HG02610 (cell line): ENCODE measurements at regions not wholly inside any gene's neighbourhood (a gene's known extent, or its start where the extent isn't known, plus 50 kb on each side); places are given as distances from the start of the nearest gene placed in this dataset.

Experiments
- ATAC-seq: cut with Tn5 transposase; IDR thresholded peaks from one replicate; pipeline ENCODE4 v1.9.1; 2021; ENCODE audit warnings: mild to moderate bottlenecking, moderate library complexity; ENCODE audit not compliant: unreplicated experiment

GRCh38 chr7:3229904-3230470 is 71.1 kb upstream of the SDK1 start:
- ATAC-seq, result no peak

- ATAC-seq, result no peak
Observed at GRCh38 chr7:3230908-3231307, 70.1 kb upstream of the SDK1 start.

- ATAC-seq, result no peak
Observed at GRCh38 chr7:3232228-3232627, 68.8 kb upstream of the SDK1 start.

- no peak for ATAC-seq
Observed at GRCh38 chr7:3233301-3233700, 67.8 kb upstream of the SDK1 start.

- no peak for ATAC-seq
Observed at GRCh38 chr7:3234051-3234450, 67.0 kb upstream of the SDK1 start.

GRCh38 chr7:3234851-3235250 is 66.2 kb upstream of the SDK1 start:
- ATAC-seq, result no peak

- no peak for ATAC-seq
Observed at GRCh38 chr7:3235322-3235721, 65.7 kb upstream of the SDK1 start.

GRCh38 chr7:3236268-3236667 is 64.8 kb upstream of the SDK1 start:
- ATAC-seq, result no peak

GRCh38 chr7:3238525-3239210 is 62.4 kb upstream of the SDK1 start:
- ATAC-seq, result no peak

GRCh38 chr7:3239291-3239691 is 61.8 kb upstream of the SDK1 start:
- no peak for ATAC-seq

GRCh38 chr7:3240826-3241430 is 60.1 kb upstream of the SDK1 start:
- no peak for ATAC-seq

GRCh38 chr7:3241686-3242258 is 59.3 kb upstream of the SDK1 start:
- ATAC-seq, result no peak

- ATAC-seq, result no peak
Observed at GRCh38 chr7:3242398-3242972, 58.6 kb upstream of the SDK1 start.

- ATAC-seq, result no peak
Observed at GRCh38 chr7:3243256-3243655, 57.8 kb upstream of the SDK1 start.

GRCh38 chr7:3243680-3244079 is 57.4 kb upstream of the SDK1 start:
- no peak for ATAC-seq

GRCh38 chr7:3244241-3244814 is 56.7 kb upstream of the SDK1 start:
- ATAC-seq, result no peak

GRCh38 chr7:3245077-3245476 is 56.0 kb upstream of the SDK1 start:
- ATAC-seq, result no peak

- ATAC-seq, result no peak
Observed at GRCh38 chr7:3245721-3246120, 55.3 kb upstream of the SDK1 start.

GRCh38 chr7:3246127-3246526 is 54.9 kb upstream of the SDK1 start:
- ATAC-seq, result no peak

- ATAC-seq, result no peak
Observed at GRCh38 chr7:3246651-3247050, 54.4 kb upstream of the SDK1 start.

- no peak for ATAC-seq
Observed at GRCh38 chr7:3250725-3251124, 50.3 kb upstream of the SDK1 start.
